Ecto neural progenitor cell (in vitro differentiated cells): ENCODE measurements at regions not wholly inside any gene's neighbourhood (a gene's known extent, or its start where the extent isn't known, plus 50 kb on each side); places are given as distances from the start of the nearest gene placed in this dataset.

Experiments used
- DNase-seq: peaks from one replicate; pipeline ENCODE4 v3.0.0-alpha.2; 2018; ENCODE audit warnings: low spot score

- DNase-seq: no peak
These were observed 122.3 kb downstream of the PTPRS start for GRCh38 chr19:5218255-5218855.

DNA sequence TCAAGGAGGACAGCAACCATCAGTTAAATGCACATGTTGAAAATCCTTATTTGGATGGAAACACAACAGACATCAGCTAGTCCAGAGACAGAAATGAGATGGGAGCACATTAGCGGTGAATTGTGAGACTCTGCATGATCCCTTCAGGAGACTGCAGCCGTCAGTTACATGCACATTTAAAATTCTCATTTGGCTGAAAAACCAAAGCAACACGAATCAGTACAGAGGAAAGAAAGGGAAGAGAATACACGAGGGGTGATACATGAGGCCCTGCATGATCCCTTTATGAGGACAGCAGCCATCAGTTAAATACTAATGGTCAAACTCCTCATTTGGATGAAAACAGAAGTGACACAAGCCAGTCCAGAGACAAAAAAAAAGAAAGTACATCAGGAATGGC is 123.4 kb downstream of the PTPRS start:
- no peak for DNase-seq

- DNase-seq: no peak
These were observed 124.3 kb downstream of the PTPRS start for GRCh38 chr19:5216141-5216847.

- no peak for DNase-seq
These were observed 125.2 kb downstream of the PTPRS start for GRCh38 chr19:5215431-5215830.

GRCh38 chr19:5214902-5215301 is 125.7 kb downstream of the PTPRS start:
- DNase-seq: no peak

GRCh38 chr19:5214371-5214770 is 126.2 kb downstream of the PTPRS start:
- no peak for DNase-seq

DNA sequence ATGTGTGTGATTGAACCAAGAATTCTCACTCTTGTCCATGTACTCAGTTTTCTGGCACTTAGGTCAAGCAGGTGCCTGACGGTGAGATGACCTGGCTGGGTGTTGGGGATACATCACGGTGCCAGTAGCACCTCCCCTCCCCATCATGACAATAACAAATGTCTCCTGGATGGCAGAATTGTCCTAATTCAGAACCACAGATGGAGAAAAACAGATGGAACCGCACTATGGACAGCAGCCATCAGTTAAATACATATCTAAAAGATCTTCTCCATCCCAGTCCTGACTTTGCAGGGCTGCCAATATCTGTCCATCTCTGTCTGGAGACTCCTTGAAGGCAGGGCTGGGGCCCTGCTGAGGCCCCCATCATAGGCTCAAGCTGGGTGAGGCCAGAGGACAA is 126.9 kb downstream of the PTPRS start:
- no peak for DNase-seq

GRCh38 chr19:5212101-5212500 is 128.5 kb downstream of the PTPRS start:
- DNase-seq: no peak

DNA sequence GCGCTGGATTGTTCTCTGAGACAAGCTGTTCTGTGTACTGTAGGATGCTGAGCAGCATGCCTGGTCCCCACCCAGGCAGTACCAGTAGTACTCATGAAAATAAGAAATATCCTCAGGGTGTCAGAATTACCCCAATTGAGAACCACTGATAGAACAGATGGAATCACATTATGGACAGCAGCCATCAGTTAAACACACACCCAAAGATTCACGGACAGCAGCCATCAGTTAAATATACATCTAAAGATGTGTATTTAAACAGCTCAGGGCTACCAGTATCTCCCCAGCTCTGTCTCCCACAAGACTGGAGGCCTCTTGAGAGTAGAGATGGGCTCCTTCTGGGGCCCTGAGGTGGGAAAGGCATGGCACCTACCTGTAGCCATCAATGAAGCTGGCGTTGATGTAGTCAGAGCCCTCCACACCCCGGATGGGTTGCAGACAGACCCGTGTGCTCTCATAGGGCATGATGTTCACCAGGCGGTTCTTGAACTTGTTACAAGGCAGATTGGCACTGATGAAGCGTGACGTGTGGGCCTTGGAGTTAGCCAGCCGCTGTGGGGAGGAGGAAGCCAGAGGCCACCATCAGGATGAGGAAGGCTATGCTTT is 129.3 kb downstream of the PTPRS start:
- DNase-seq: no peak

DNA sequence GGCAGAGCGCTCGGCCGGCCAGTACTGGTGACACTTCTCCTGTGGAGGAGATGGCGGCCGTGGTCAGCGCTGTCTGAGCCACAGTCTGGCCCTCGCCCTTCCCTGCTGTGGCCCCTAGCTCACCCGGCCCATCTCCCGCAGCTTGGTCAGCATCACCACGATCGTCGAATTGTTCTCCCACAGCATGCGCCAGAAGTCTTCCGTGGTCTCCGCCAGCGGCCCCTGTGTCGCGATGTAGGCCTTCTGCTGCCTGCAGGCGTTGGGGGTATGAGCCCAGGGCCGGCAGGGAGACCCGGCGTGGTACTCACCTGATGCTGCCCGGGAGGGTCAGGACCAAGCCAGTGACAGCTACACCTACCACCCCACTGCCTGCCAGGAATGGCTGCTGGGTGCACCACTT is 130.1 kb downstream of the PTPRS start:
- no peak for DNase-seq

- no peak for DNase-seq
These were observed 132.8 kb downstream of the PTPRS start for GRCh38 chr19:5207806-5208205.

DNA sequence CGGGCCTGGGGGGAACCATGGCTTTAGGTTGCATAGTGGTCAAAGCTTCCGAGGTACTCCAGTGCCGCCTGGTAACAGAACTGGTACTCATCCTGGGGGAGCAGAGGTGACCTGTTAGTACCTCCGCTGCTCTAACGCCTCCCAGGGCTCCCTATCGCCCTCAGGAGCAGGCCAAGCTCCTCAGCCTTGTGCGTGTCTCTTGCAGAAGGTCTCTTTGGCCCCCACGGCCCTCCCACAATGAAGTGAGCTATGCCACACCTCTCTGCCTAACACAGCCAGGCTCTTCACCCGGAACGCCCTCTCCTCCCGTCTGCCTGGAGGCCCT is 133.9 kb downstream of the PTPRS start:
- no peak for DNase-seq

GRCh38 chr19:5205937-5206750 is 134.5 kb downstream of the PTPRS start:
- DNase-seq: no peak

DNA sequence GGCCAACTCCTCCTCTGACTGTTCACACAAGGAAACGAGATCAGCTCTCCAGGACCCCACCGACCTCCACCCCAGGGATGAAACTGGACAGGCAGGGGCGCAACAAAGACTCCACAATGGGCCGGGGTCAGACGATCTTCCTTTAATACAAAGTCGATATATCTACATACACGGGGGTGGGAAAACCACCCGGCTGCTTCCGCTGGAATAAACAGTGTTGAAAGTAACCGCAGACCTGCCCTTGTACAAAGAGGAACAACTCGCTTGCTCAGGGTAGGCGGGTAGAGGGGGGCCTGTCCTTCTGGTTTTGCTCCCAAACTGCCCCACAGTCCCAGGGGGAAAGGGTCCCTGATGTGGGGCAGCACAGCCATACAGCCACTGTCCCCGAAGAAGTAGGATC is 135.2 kb downstream of the PTPRS start:
- no peak for DNase-seq

GRCh38 chr19:5204212-5204611 is 136.4 kb downstream of the PTPRS start:
- DNase-seq: no peak
